ENCODE measurements at regions not wholly inside any gene's neighbourhood (a gene's known extent, or its start where the extent isn't known, plus 50 kb on each side); places are given as distances from the start of the nearest gene placed in this dataset.

DNA sequence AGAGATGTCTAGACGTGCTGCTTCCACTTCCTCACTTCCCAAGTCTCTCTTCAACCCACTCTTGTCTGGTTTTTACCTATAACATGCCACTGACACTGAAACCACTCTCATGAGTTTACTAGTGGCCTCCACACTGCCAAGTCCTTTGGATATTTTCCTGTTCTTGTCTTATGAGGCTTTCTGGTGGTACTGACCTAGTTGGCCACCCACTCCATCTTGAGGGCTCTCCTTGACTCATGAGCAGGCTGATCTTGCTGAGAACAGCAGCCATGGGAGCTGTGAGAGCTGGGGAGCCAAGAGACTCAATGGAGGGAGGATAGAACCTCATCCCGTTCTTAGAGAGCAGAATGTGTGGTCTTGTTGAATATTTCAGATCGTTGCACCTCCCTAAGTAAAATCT lies 283.4 kb upstream of the PRDM1 start:
- H3K27ac Mint-ChIP-seq: no peak overlapping the region

GRCh38 chr6:105800871-105801270 lies 285.3 kb upstream of the PRDM1 start:
- H3F3A ChIP-seq (ENCODE audit: low read depth): no peaks in the 10 kb centered on the region
- no peaks in the 10 kb centered on the region for H3K27me3 Mint-ChIP-seq (ENCODE audit: insufficient read depth, low read depth)
- H3K4me2 ChIP-seq: no peak overlapping the region
- peaks cover 14% of the 10 kb centered on the region for H3K4me1 Mint-ChIP-seq
- no peak overlapping the region for H3K27ac ChIP-seq
- H2AFZ ChIP-seq (replicated peaks): no peak overlapping the region
- no peaks in the 10 kb centered on the region for H3K36me3 ChIP-seq
- H3K9me3 ChIP-seq (ENCODE audit: low read depth): no peaks in the 10 kb centered on the region
- TF ChIP-seq EZH2 (IDR thresholded peaks at IDR 0.05): no peak
- TF ChIP-seq CTCF (IDR thresholded peaks at IDR 0.05): no peak
- no peak for TF ChIP-seq EZH2phosphoT487 (IDR thresholded peaks at IDR 0.05)
- H3K27me3 ChIP-seq: no peaks in the 10 kb centered on the region
- H3K36me3 Mint-ChIP-seq: no peaks in the 10 kb centered on the region
- H3K27ac Mint-ChIP-seq: no peak overlapping the region
- DNase-seq (ENCODE audit: low spot score): no peak
- no peaks in the 10 kb centered on the region for H3K9me3 Mint-ChIP-seq
- H4K20me1 ChIP-seq (ENCODE audit: low read depth): no peaks in the 10 kb centered on the region
- no peaks in the 10 kb centered on the region for H3K79me2 ChIP-seq (ENCODE audit: low read depth)
- no peak overlapping the region for H3K4me3 ChIP-seq
- no peak overlapping the region for H3K4me3 Mint-ChIP-seq
- H3K9ac ChIP-seq: no peak overlapping the region
- no peaks in the 10 kb centered on the region for H3K4me1 ChIP-seq

More for the DNA sequence above, 283.4 kb upstream of the PRDM1 start:
- H3K4me3 ChIP-seq: no peak overlapping the region
- no peak overlapping the region for H3K27ac ChIP-seq
- H3K9me3 ChIP-seq (ENCODE audit: low read depth): no peaks in the 10 kb centered on the region
- H3F3A ChIP-seq (ENCODE audit: low read depth): no peaks in the 10 kb centered on the region
- no peak for TF ChIP-seq CTCF (IDR thresholded peaks at IDR 0.05)
- no peak for TF ChIP-seq EZH2 (IDR thresholded peaks at IDR 0.05)
- no peak for TF ChIP-seq EZH2phosphoT487 (IDR thresholded peaks at IDR 0.05)
- no peaks in the 10 kb centered on the region for H4K20me1 ChIP-seq (ENCODE audit: low read depth)
- Mint-ChIP-seq H3K4me3 (no peak overlapping the region), H3K4me1 (peaks cover 9% of the 10 kb centered on the region), H3K27me3 (ENCODE audit: insufficient read depth, low read depth) (no peaks in the 10 kb centered on the region), H3K36me3 (no peaks in the 10 kb centered on the region), H3K9me3 (no peaks in the 10 kb centered on the region)
- H3K36me3 ChIP-seq: no peaks in the 10 kb centered on the region
- H3K27me3 ChIP-seq: no peaks in the 10 kb centered on the region
- no peaks in the 10 kb centered on the region for H3K4me1 ChIP-seq
- DNase-seq (ENCODE audit: low spot score): no peak
- H3K4me2 ChIP-seq: no peak overlapping the region
- no peak overlapping the region for H3K9ac ChIP-seq
- H2AFZ ChIP-seq (replicated peaks): no peak overlapping the region
- H3K79me2 ChIP-seq (ENCODE audit: low read depth): no peaks in the 10 kb centered on the region

GRCh38 chr6:105800398-105800797 lies 285.7 kb upstream of the PRDM1 start:
- Histone ChIP-seq H3K9me3 (ENCODE audit: low read depth) (no peaks in the 10 kb centered on the region), H3F3A (ENCODE audit: low read depth) (no peaks in the 10 kb centered on the region), H3K4me2 (no peak overlapping the region), H3K27me3 (no peaks in the 10 kb centered on the region), H4K20me1 (ENCODE audit: low read depth) (no peaks in the 10 kb centered on the region), H2AFZ (replicated peaks) (no peak overlapping the region), H3K36me3 (no peaks in the 10 kb centered on the region), H3K4me3 (no peak overlapping the region), H3K9ac (no peak overlapping the region), H3K79me2 (ENCODE audit: low read depth) (no peaks in the 10 kb centered on the region), H3K4me1 (no peaks in the 10 kb centered on the region), H3K27ac (no peak overlapping the region)
- no peaks in the 10 kb centered on the region for H3K27me3 Mint-ChIP-seq (ENCODE audit: insufficient read depth, low read depth)
- no peaks in the 10 kb centered on the region for H3K9me3 Mint-ChIP-seq
- H3K4me3 Mint-ChIP-seq: no peak overlapping the region
- no peak overlapping the region for H3K27ac Mint-ChIP-seq
- H3K36me3 Mint-ChIP-seq: no peaks in the 10 kb centered on the region
- DNase-seq (ENCODE audit: low spot score): no peak
- TF ChIP-seq EZH2phosphoT487 (IDR thresholded peaks at IDR 0.05): no peak
- no peak for TF ChIP-seq CTCF (IDR thresholded peaks at IDR 0.05)
- TF ChIP-seq EZH2 (IDR thresholded peaks at IDR 0.05): no peak
- H3K4me1 Mint-ChIP-seq: peaks cover 14% of the 10 kb centered on the region

Measured in neural progenitor cell (in vitro differentiated cells).